Liver (tissue), 3 donors: ENCODE measurements at regions not wholly inside any gene's neighbourhood (a gene's known extent, or its start where the extent isn't known, plus 50 kb on each side); places are given as distances from the start of the nearest gene placed in this dataset.

Source experiments
- HNF4A ChIP-seq, 2 donors: conservative IDR thresholded peaks; 2 replicates each; pipeline ENCODE4 v1.6.1; 2016; ENCODE audit warnings: antibody characterized with exemption in 2 of 2, mild to moderate bottlenecking in 2 of 2
- JUND ChIP-seq, 2 donors: IDR thresholded peaks; 2 replicates each; pipeline ENCODE4 v1.6.1; 2016; ENCODE audit warnings: antibody characterized with exemption in 2 of 2
- MAX ChIP-seq: IDR thresholded peaks from 2 replicates; pipeline ENCODE4 v1.6.1; 2016; ENCODE audit warnings: antibody characterized with exemption
- RAD21 ChIP-seq, 2 donors: IDR thresholded peaks; 2 replicates each; pipeline ENCODE4 v1.6.1; 2016; ENCODE audit warnings: antibody characterized with exemption in 2 of 2, mild to moderate bottlenecking in 2 of 2
- YY1 ChIP-seq: IDR thresholded peaks from 2 replicates; pipeline ENCODE4 v1.6.1; 2016; ENCODE audit warnings: antibody characterized with exemption, mild to moderate bottlenecking
- TF ChIP-seq, protein P1 (sequence below): IDR thresholded peaks from 2 replicates; pipeline ENCODE4 v1.6.1; 2016; ENCODE audit warnings: antibody characterized with exemption, mild to moderate bottlenecking
- TF ChIP-seq, protein P2 (sequence below): fragments of 150-350 bp; IDR thresholded peaks from 2 replicates; pipeline ENCODE4 v1.5.1; 2017; ENCODE audit warnings: improper control_type of control experiment, low read depth, low read length; ENCODE audit not compliant: missing input control
- TF ChIP-seq, protein P3 (sequence below): IDR thresholded peaks from 2 replicates; pipeline ENCODE4 v1.6.1; 2016; ENCODE audit warnings: antibody characterized with exemption
- donor health status: healthy.
- donor health status: healthy.

DNA sequence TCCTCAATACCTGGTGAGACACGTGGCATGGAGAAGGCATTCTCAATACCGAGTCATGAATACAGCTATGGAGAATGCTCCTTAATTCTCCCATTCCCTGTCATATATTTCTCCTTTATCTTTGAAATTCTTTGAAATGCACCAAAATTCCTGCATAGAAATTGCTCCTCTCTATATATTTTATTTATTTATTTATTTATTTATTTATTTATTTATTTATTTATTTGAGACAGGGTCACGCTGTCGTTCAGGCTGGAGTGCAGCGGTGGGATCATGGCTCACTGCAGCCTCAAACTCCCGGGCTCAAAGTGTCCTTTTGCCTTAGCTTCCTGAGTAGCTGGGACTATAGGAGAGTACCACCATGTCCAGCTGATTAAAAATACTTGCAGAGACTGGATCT lies 190.3 kb upstream of the MAF start:
- TF ChIP-seq, protein P1, sequence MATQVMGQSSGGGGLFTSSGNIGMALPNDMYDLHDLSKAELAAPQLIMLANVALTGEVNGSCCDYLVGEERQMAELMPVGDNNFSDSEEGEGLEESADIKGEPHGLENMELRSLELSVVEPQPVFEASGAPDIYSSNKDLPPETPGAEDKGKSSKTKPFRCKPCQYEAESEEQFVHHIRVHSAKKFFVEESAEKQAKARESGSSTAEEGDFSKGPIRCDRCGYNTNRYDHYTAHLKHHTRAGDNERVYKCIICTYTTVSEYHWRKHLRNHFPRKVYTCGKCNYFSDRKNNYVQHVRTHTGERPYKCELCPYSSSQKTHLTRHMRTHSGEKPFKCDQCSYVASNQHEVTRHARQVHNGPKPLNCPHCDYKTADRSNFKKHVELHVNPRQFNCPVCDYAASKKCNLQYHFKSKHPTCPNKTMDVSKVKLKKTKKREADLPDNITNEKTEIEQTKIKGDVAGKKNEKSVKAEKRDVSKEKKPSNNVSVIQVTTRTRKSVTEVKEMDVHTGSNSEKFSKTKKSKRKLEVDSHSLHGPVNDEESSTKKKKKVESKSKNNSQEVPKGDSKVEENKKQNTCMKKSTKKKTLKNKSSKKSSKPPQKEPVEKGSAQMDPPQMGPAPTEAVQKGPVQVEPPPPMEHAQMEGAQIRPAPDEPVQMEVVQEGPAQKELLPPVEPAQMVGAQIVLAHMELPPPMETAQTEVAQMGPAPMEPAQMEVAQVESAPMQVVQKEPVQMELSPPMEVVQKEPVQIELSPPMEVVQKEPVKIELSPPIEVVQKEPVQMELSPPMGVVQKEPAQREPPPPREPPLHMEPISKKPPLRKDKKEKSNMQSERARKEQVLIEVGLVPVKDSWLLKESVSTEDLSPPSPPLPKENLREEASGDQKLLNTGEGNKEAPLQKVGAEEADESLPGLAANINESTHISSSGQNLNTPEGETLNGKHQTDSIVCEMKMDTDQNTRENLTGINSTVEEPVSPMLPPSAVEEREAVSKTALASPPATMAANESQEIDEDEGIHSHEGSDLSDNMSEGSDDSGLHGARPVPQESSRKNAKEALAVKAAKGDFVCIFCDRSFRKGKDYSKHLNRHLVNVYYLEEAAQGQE: no peak
- TF ChIP-seq YY1 (no peak), JUND (IDR thresholded peaks at IDR 0.05) (no peak), HNF4A (conservative IDR thresholded peaks at IDR 0.05) (no peak), RAD21 (IDR thresholded peaks at IDR 0.05) (no peak), MAX (no peak)
- TF ChIP-seq, protein P2, sequence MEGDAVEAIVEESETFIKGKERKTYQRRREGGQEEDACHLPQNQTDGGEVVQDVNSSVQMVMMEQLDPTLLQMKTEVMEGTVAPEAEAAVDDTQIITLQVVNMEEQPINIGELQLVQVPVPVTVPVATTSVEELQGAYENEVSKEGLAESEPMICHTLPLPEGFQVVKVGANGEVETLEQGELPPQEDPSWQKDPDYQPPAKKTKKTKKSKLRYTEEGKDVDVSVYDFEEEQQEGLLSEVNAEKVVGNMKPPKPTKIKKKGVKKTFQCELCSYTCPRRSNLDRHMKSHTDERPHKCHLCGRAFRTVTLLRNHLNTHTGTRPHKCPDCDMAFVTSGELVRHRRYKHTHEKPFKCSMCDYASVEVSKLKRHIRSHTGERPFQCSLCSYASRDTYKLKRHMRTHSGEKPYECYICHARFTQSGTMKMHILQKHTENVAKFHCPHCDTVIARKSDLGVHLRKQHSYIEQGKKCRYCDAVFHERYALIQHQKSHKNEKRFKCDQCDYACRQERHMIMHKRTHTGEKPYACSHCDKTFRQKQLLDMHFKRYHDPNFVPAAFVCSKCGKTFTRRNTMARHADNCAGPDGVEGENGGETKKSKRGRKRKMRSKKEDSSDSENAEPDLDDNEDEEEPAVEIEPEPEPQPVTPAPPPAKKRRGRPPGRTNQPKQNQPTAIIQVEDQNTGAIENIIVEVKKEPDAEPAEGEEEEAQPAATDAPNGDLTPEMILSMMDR: no peak
- TF ChIP-seq, protein P3, sequence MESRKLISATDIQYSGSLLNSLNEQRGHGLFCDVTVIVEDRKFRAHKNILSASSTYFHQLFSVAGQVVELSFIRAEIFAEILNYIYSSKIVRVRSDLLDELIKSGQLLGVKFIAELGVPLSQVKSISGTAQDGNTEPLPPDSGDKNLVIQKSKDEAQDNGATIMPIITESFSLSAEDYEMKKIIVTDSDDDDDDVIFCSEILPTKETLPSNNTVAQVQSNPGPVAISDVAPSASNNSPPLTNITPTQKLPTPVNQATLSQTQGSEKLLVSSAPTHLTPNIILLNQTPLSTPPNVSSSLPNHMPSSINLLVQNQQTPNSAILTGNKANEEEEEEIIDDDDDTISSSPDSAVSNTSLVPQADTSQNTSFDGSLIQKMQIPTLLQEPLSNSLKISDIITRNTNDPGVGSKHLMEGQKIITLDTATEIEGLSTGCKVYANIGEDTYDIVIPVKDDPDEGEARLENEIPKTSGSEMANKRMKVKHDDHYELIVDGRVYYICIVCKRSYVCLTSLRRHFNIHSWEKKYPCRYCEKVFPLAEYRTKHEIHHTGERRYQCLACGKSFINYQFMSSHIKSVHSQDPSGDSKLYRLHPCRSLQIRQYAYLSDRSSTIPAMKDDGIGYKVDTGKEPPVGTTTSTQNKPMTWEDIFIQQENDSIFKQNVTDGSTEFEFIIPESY: no peak
